ENCODE measurements at regions not wholly inside any gene's neighbourhood (a gene's known extent, or its start where the extent isn't known, plus 50 kb on each side); places are given as distances from the start of the nearest gene placed in this dataset.

DNA sequence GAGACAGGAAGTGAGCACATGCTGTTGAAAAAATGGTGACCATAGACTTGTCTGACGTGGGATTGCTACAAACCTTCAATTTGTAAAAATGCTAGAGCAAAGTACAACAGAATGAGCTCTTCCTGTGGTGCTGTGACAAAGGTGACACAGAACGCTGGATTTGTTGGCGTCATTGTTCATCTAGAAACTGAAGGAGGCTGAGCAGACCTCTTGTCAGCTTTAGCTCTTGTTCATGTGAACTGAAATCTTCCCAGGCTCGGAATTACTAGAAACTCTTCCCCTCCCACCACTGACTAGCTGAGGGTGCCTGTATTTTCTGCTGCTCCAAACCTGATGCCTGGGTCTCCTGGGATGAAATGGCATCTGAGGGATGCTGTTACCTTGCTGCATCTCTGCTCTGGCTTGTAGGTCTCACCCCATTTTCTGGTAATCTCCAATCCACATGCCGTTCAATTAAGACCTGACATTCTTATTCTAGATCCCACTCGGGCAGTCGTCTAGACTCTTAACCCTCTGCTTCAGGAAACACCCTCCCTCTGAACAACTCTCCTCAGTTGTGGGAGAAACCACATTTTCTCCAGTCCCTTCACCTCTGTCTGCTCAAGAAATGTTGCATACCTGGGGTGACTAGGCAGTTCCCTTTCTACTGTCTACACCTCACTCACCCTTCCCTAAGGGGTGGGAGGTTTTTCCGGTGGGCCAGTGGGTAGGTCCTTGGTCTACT lies 349.3 kb downstream of the CXCL12 start:
- intact Hi-C loops (cut with micrococcal nuclease) = no loop called here

DNA sequence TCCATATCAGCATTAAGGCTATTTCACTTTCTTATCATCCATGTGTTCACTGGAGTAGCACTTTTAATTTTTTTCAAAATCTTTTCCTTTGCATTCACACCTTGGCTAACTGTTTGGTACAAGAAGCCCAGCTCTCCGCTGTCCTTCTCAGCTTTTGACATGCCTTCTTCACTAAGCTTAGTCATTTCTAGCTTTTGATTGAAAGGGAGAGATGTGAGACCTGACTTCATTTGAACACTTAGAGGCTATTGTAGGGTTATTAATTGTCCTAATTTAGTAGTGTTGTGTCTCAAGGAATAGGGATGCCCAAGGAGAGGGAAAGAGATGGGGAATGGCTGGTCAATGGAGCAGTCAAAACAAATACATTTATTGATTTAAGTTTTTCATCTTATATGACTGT lies 350.0 kb downstream of the CXCL12 start:
- Mint-ChIP-seq H3K4me1 (no peaks in the 10 kb centered on the region), H3K4me3 (no peak overlapping the region), H3K27me3 (ENCODE audit: low read depth in 2 of 2) (peaks cover 8 to 17% of the 10 kb centered on the region in 2 donors), H3K27ac (no peak overlapping the region), H3K9me3 (no peaks in the 10 kb centered on the region), H3K36me3 (no peaks in the 10 kb centered on the region)
- Histone ChIP-seq H3K4me1 (ENCODE audit: control insufficient read depth, insufficient read depth, low read length) (no peaks in the 10 kb centered on the region), H3K9me3 (ENCODE audit: control insufficient read depth, insufficient read depth, low read length) (no peaks in the 10 kb centered on the region), H3K4me3 (ENCODE audit: low read length) (no peak overlapping the region), H3K27me3 (ENCODE audit: control insufficient read depth, insufficient read depth, low read length) (no peaks in the 10 kb centered on the region), H3K27ac (ENCODE audit: low read length) (no peak overlapping the region), H3K36me3 (ENCODE audit: control insufficient read depth, insufficient read depth, low read length) (no peaks in the 10 kb centered on the region)
- ATAC-seq = no peak
- intact Hi-C loops (cut with micrococcal nuclease) = no loop called here
- no peak for DNase-seq
- WGBS (ENCODE audit: insufficient coverage) = no CpG with 5 or more reads among the region's 1 CpG
- TF ChIP-seq, protein P1, sequence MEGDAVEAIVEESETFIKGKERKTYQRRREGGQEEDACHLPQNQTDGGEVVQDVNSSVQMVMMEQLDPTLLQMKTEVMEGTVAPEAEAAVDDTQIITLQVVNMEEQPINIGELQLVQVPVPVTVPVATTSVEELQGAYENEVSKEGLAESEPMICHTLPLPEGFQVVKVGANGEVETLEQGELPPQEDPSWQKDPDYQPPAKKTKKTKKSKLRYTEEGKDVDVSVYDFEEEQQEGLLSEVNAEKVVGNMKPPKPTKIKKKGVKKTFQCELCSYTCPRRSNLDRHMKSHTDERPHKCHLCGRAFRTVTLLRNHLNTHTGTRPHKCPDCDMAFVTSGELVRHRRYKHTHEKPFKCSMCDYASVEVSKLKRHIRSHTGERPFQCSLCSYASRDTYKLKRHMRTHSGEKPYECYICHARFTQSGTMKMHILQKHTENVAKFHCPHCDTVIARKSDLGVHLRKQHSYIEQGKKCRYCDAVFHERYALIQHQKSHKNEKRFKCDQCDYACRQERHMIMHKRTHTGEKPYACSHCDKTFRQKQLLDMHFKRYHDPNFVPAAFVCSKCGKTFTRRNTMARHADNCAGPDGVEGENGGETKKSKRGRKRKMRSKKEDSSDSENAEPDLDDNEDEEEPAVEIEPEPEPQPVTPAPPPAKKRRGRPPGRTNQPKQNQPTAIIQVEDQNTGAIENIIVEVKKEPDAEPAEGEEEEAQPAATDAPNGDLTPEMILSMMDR (IDR thresholded peaks at IDR 0.05) = no peak

More for the DNA sequence above, 349.3 kb downstream of the CXCL12 start:
- Histone ChIP-seq H3K4me1 (ENCODE audit: control insufficient read depth, insufficient read depth, low read length) (no peaks in the 10 kb centered on the region), H3K4me3 (ENCODE audit: low read length) (no peak overlapping the region), H3K9me3 (ENCODE audit: control insufficient read depth, insufficient read depth, low read length) (no peaks in the 10 kb centered on the region), H3K36me3 (ENCODE audit: control insufficient read depth, insufficient read depth, low read length) (no peaks in the 10 kb centered on the region), H3K27ac (ENCODE audit: low read length) (no peak overlapping the region), H3K27me3 (ENCODE audit: control insufficient read depth, insufficient read depth, low read length) (no peaks in the 10 kb centered on the region)
- Mint-ChIP-seq H3K9me3 (no peaks in the 10 kb centered on the region), H3K27me3 (ENCODE audit: low read depth in 2 of 2) (peaks cover 10 to 22% of the 10 kb centered on the region in 2 donors), H3K4me3 (no peak overlapping the region), H3K27ac (no peak overlapping the region), H3K36me3 (no peaks in the 10 kb centered on the region), H3K4me1 (no peaks in the 10 kb centered on the region)
- TF ChIP-seq, protein P1 (IDR thresholded peaks at IDR 0.05) = no peak
- 68% methylated on average over 8 of the region's 8 CpGs for WGBS (ENCODE audit: insufficient coverage)
- no peak for DNase-seq
- no peak for ATAC-seq

DNA sequence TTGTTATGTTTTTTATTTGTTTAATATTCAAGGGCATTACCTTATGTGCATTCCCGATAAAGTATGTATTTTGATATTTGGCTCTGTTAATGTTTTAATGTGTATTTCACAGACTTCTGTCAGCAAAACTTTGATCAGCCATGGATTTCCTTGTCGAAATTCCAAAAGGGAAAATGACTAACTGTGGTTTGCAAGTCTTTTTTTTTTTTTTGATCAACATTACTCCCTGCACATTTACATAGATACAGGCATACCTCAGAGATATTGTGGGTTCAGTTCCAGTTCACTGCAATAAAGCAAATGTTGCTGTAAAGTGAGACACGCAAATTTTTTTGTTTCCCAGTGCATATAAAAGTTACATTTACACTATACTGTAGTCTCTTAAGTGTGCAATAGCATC lies 351.9 kb downstream of the CXCL12 start:
- Mint-ChIP-seq H3K9me3 (no peaks in the 10 kb centered on the region), H3K36me3 (no peaks in the 10 kb centered on the region), H3K4me3 (no peak overlapping the region), H3K27ac (no peak overlapping the region), H3K4me1 (no peaks in the 10 kb centered on the region), H3K27me3 (ENCODE audit: low read depth in 2 of 2) (peaks cover 8 to 12% of the 10 kb centered on the region in 2 donors)
- DNase-seq (no peak), ATAC-seq (no peak)
- Histone ChIP-seq H3K4me3 (ENCODE audit: low read length) (no peak overlapping the region), H3K4me1 (ENCODE audit: control insufficient read depth, insufficient read depth, low read length) (no peaks in the 10 kb centered on the region), H3K27me3 (ENCODE audit: control insufficient read depth, insufficient read depth, low read length) (no peaks in the 10 kb centered on the region), H3K9me3 (ENCODE audit: control insufficient read depth, insufficient read depth, low read length) (no peaks in the 10 kb centered on the region), H3K27ac (ENCODE audit: low read length) (no peak overlapping the region), H3K36me3 (ENCODE audit: control insufficient read depth, insufficient read depth, low read length) (no peaks in the 10 kb centered on the region)
- TF ChIP-seq, protein P1 (IDR thresholded peaks at IDR 0.05) = no peak
- intact Hi-C loops (cut with micrococcal nuclease) = no loop called here
- 100% methylated on average over 1 of the region's 3 CpGs for WGBS (ENCODE audit: insufficient coverage)

DNA sequence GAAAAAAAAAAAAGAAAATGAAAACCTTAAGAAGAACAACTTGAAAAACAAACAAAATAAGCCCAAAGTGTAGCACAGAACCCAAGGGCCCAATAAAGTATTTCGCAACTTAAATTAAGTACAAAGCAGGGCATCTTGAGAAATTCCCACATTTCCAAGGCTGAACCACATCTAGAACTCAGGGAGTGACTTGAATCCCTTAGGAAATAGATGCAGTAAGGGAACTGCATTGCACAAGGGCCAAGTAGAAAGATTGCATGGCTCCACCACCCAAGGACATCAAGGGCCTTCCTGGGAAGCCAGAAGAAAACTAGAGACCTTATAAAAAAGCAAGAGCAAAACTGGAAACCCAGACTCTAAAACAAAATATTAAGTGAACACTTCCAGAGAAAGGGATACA lies 352.7 kb downstream of the CXCL12 start:
- no peak for ATAC-seq
- TF ChIP-seq, protein P1 (IDR thresholded peaks at IDR 0.05) = no peak
- Mint-ChIP-seq H3K4me3 (no peak overlapping the region), H3K9me3 (no peaks in the 10 kb centered on the region), H3K4me1 (no peaks in the 10 kb centered on the region), H3K27ac (no peak overlapping the region), H3K27me3 (ENCODE audit: low read depth in 2 of 2) (peaks cover 8 to 12% of the 10 kb centered on the region in 2 donors), H3K36me3 (no peaks in the 10 kb centered on the region)
- Histone ChIP-seq H3K27ac (ENCODE audit: low read length) (no peak overlapping the region), H3K4me1 (ENCODE audit: control insufficient read depth, insufficient read depth, low read length) (no peaks in the 10 kb centered on the region), H3K9me3 (ENCODE audit: control insufficient read depth, insufficient read depth, low read length) (no peaks in the 10 kb centered on the region), H3K36me3 (ENCODE audit: control insufficient read depth, insufficient read depth, low read length) (no peaks in the 10 kb centered on the region), H3K27me3 (ENCODE audit: control insufficient read depth, insufficient read depth, low read length) (no peaks in the 10 kb centered on the region), H3K4me3 (ENCODE audit: low read length) (no peak overlapping the region)
- 100% methylated on average over 1 of the region's 1 CpG for WGBS (ENCODE audit: insufficient coverage)
- intact Hi-C loops (cut with micrococcal nuclease) = no loop called here
- DNase-seq = no peak
